ENCODE measurements at regions not wholly inside any gene's neighbourhood (a gene's known extent, or its start where the extent isn't known, plus 50 kb on each side); places are given as distances from the start of the nearest gene placed in this dataset.

DNA sequence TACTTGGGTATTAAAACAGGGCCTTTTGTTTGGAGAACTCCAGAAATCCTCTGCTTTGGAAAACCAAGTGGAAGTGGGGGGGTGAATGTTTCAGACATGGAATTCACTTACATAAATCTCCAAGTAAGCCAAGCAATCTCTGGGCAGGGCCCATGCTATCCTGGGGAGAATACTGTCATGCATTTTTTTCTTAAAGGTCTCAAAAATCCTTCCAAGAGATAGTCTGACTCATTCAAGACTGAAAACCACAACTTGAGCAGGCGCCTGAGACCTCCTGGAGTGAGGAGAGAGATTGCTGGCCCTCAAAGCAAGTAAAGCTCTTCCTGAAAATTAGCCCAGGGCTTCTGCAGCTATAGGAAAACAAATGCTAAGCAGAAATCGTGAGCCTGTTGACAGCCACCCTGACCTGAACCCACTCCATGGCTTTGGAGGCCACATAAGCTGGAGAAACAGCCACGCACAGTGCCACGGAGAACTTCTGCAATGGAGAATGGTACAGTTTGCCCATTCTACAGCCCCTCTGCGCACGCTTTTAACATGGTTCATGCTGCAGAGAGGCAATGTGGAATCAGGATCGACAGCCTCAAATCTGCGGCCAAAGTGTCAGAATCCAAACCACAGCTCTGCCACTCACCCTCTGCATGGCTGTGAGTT is 203.1 kb upstream of the AUTS2 start:
- Histone ChIP-seq H3K27me3 (replicated peaks in 1 of 4; ENCODE audit: control insufficient read depth in 3 of 4, extremely low read depth in 1 of 4, insufficient read depth in 3 of 4, low read length in 3 of 4) (no peaks in the 10 kb centered on the region), H3K23me2 (ENCODE audit: low read depth, low read length) (no peaks in the 10 kb centered on the region), H3K9ac (replicated peaks in 1 of 4; ENCODE audit: extremely low read depth in 1 of 4, low read depth in 3 of 4, low read length in 3 of 4) (no peak overlapping the region), H4K5ac (ENCODE audit: insufficient read length, low read depth, low read length) (no peak overlapping the region), H2BK5ac (ENCODE audit: low read depth, low read length) (no peak overlapping the region), H3K4me1 (replicated peaks in 1 of 4; ENCODE audit: control insufficient read depth in 3 of 4, insufficient read depth in 4 of 4, low read length in 3 of 4) (peaks cover 0 to 8% (median 4%) of the 10 kb centered on the region in 4 experiments; a peak in 3 of 7 replicates), H3K9me3 (ENCODE audit: insufficient read depth in 2 of 2, low read depth in 1 of 2, low read length in 1 of 2) (no peaks in the 10 kb centered on the region), H3K27ac (ENCODE audit: low read depth, low read length) (no peak overlapping the region), H3K79me2 (ENCODE audit: control insufficient read depth in 1 of 2, insufficient read depth in 2 of 2, low read length in 2 of 2) (no peaks in the 10 kb centered on the region), H2BK20ac (ENCODE audit: low read length) (no peak overlapping the region), H3K4ac (replicated peaks; ENCODE audit: insufficient read length, low read depth, low read length) (no peak overlapping the region), H2AFZ (ENCODE audit: low read length) (no peak overlapping the region), H4K8ac (ENCODE audit: extremely low read depth, insufficient read depth, low read length) (no peak overlapping the region), H3K4me2 (ENCODE audit: insufficient read depth in 1 of 2, low read depth in 2 of 2, low read length in 2 of 2) (no peak overlapping the region), H3K56ac (replicated peaks; ENCODE audit: insufficient read length, low read depth, low read length) (no peak overlapping the region), H4K20me1 (replicated peaks in 1 of 2; ENCODE audit: control insufficient read depth in 1 of 2, insufficient read depth in 2 of 2, low read length in 2 of 2) (no peaks in the 10 kb centered on the region), H2BK15ac (ENCODE audit: low read length) (no peak overlapping the region; the same call in 1 of the 2 replicates), H3K36me3 (ENCODE audit: control insufficient read depth in 2 of 4, insufficient read depth in 4 of 4, low read length in 3 of 4) (no peaks in the 10 kb centered on the region), H3K18ac (ENCODE audit: extremely low read depth, low read length) (no peak overlapping the region), H2BK12ac (ENCODE audit: low read depth, low read length) (no peak overlapping the region), H2BK120ac (replicated peaks; ENCODE audit: low read depth, low read length) (no peak overlapping the region), H2AK5ac (ENCODE audit: low read depth, low read length) (no peak overlapping the region), H4K91ac (replicated peaks; ENCODE audit: insufficient read length, low read length) (no peak overlapping the region), H3K4me3 (ENCODE audit: extremely low read depth in 1 of 4, insufficient read depth in 2 of 4, low read depth in 3 of 4, low read length in 4 of 4) (no peak overlapping the region), H3K79me1 (ENCODE audit: low read depth, low read length) (no peaks in the 10 kb centered on the region), H3K23ac (ENCODE audit: insufficient read length) (no peak overlapping the region), H3K14ac (ENCODE audit: insufficient read length) (no peak overlapping the region)
- 93% methylated on average over 8 of the region's 8 CpGs; no CpG with 5 or more reads in 1 of the 2 experiments for WGBS, 2 experiments (ENCODE audit: extremely low coverage in 1 of 2, insufficient coverage in 1 of 2, insufficient read length in 1 of 2, insufficient replicate concordance in 2 of 2, low coverage in 1 of 2, low lambda C conversion rate in 2 of 2, missing lambda C conversion rate in 1 of 2)
- ChIA-PET POLR2A (ENCODE audit: partially characterized antibody) (no interaction called here), CTCF (ENCODE audit: partially characterized antibody) (interaction anchor here (0.6 to 1.6 kb wide), 2 partner anchors 537 to 1883 kb away, joined by 3 read pairs; no protein-coding TSS in a partner anchor)
- FAIRE-seq (no peak), DNase-seq (ENCODE audit: low read depth in 1 of 2, low spot score in 2 of 2) (no peak)
- TF ChIP-seq FOSL1 (IDR thresholded peaks at IDR 0.05; ENCODE audit: insufficient read depth, low read depth, low read length): no peak
- no peak for TF ChIP-seq CBX5 (IDR thresholded peaks at IDR 0.05; ENCODE audit: low read depth, low read length)
- TF ChIP-seq NRF1 (IDR thresholded peaks at IDR 0.05; ENCODE audit: low read depth, low read length): no peak
- no peak for TF ChIP-seq SP2 (IDR thresholded peaks at IDR 0.05; ENCODE audit: low read length)
- no peak for TF ChIP-seq BCL11A (IDR thresholded peaks at IDR 0.05; ENCODE audit: low read depth in 2 of 2, low read length in 2 of 2)
- TF ChIP-seq RXRA (IDR thresholded peaks at IDR 0.05; ENCODE audit: insufficient read depth, low read depth, low read length): no peak
- TF ChIP-seq, protein P1, sequence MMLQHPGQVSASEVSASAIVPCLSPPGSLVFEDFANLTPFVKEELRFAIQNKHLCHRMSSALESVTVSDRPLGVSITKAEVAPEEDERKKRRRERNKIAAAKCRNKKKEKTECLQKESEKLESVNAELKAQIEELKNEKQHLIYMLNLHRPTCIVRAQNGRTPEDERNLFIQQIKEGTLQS (IDR thresholded peaks at IDR 0.05; ENCODE audit: insufficient read depth, low read depth, low read length): no peak
- TF ChIP-seq RFX5 (IDR thresholded peaks at IDR 0.05; ENCODE audit: borderline replicate concordance, low read depth, low read length): no peak
- no peak for TF ChIP-seq CBX8 (IDR thresholded peaks at IDR 0.05; ENCODE audit: borderline replicate concordance, low read depth, low read length)
- TF ChIP-seq RBBP5 (IDR thresholded peaks at IDR 0.05; ENCODE audit: borderline replicate concordance, low read depth, low read length): no peak
- no peak for TF ChIP-seq CHD2 (IDR thresholded peaks at IDR 0.05; ENCODE audit: low read length)
- no peak for TF ChIP-seq POU5F1 (IDR thresholded peaks at IDR 0.05; ENCODE audit: low read depth, low read length)
- TF ChIP-seq CTBP2 (IDR thresholded peaks at IDR 0.05; ENCODE audit: borderline replicate concordance, insufficient read depth, insufficient read length, low read length): no peak

Measured in H1 (cell line).